ENCODE measurements at regions not wholly inside any gene's neighbourhood (a gene's known extent, or its start where the extent isn't known, plus 50 kb on each side); places are given as distances from the start of the nearest gene placed in this dataset.
"Not testable (repeated sequence)": the region's sequence is repeated elsewhere in the genome, so short reads cannot be mapped to it uniquely, and the experiment has no call there.

- no peak for DNase-seq (ENCODE audit: low spot score)
Measured at GRCh38 chr10:94129393-94130130, 135.8 kb downstream of the PLCE1 start.

- DNase-seq (ENCODE audit: low spot score), result no peak
Measured at GRCh38 chr10:94131885-94132284, 138.2 kb downstream of the PLCE1 start.

- DNase-seq (ENCODE audit: low spot score), result no peak
Measured at GRCh38 chr10:94133239-94133638, 139.5 kb downstream of the PLCE1 start.

GRCh38 chr10:94137747-94138146 lies 144.0 kb downstream of the PLCE1 start:
- DNase-seq (ENCODE audit: low spot score), result no peak

GRCh38 chr10:94138391-94138790 lies 144.7 kb downstream of the PLCE1 start:
- no peak for DNase-seq (ENCODE audit: low spot score)

- DNase-seq (ENCODE audit: low spot score), result no peak
Measured at GRCh38 chr10:94143261-94143660, 149.5 kb downstream of the PLCE1 start.

- no peak for DNase-seq (ENCODE audit: low spot score)
Measured at GRCh38 chr10:94146313-94146712, 152.6 kb downstream of the PLCE1 start.

- no peak for DNase-seq (ENCODE audit: low spot score)
Measured at GRCh38 chr10:94146746-94147145, 153.0 kb downstream of the PLCE1 start.

- DNase-seq (ENCODE audit: low spot score), result no peak
Measured at GRCh38 chr10:94149702-94150101, 156.0 kb downstream of the PLCE1 start.

GRCh38 chr10:94150541-94151184 lies 156.9 kb downstream of the PLCE1 start:
- DNase-seq (ENCODE audit: low spot score), result no peak

GRCh38 chr10:94155722-94156271 lies 162.1 kb downstream of the PLCE1 start:
- no peak for DNase-seq (ENCODE audit: low spot score)

- DNase-seq (ENCODE audit: low spot score), result no peak
Measured at GRCh38 chr10:94156453-94156852, 162.7 kb downstream of the PLCE1 start.

GRCh38 chr10:94165158-94165611 lies 171.5 kb downstream of the PLCE1 start:
- not testable (repeated sequence) for DNase-seq (ENCODE audit: low spot score)

GRCh38 chr10:94172332-94172731 lies 178.6 kb downstream of the PLCE1 start:
- no peak for DNase-seq (ENCODE audit: low spot score)

GRCh38 chr10:94173594-94173993 lies 179.9 kb downstream of the PLCE1 start:
- no peak for DNase-seq (ENCODE audit: low spot score)

- no peak for DNase-seq (ENCODE audit: low spot score)
Measured at GRCh38 chr10:94174838-94175237, 181.1 kb downstream of the PLCE1 start.

- DNase-seq (ENCODE audit: low spot score), result no peak
Measured at GRCh38 chr10:94178475-94179253, 184.1 kb downstream of the NOC3L start.

- DNase-seq (ENCODE audit: low spot score), result no peak
Measured at GRCh38 chr10:94180576-94180975, 182.2 kb downstream of the NOC3L start.

GRCh38 chr10:94183666-94184264 lies 179.0 kb downstream of the NOC3L start:
- DNase-seq (ENCODE audit: low spot score), result no peak

GRCh38 chr10:94186722-94187121 lies 176.0 kb downstream of the NOC3L start:
- no peak for DNase-seq (ENCODE audit: low spot score)

- no peak for DNase-seq (ENCODE audit: low spot score)
Measured at GRCh38 chr10:94192333-94192732, 170.4 kb downstream of the NOC3L start.

GRCh38 chr10:94192974-94193373 lies 169.8 kb downstream of the NOC3L start:
- DNase-seq (ENCODE audit: low spot score), result no peak

Data from NAMALWA (cell line).